ENCODE measurements at regions not wholly inside any gene's neighbourhood (a gene's known extent, or its start where the extent isn't known, plus 50 kb on each side); places are given as distances from the start of the nearest gene placed in this dataset.
"Not testable (repeated sequence)": the region's sequence is repeated elsewhere in the genome, so short reads cannot be mapped to it uniquely, and the experiment has no call there.

GRCh38 chr7:92888-93672 lies 99.3 kb upstream of the FAM20C start:
- H3K9ac ChIP-seq (ENCODE audit: low read length): no peak overlapping the region
- H3K4me3 ChIP-seq (ENCODE audit: low read length): no peak overlapping the region
- no peaks in the 10 kb centered on the region for H3K27me3 ChIP-seq (ENCODE audit: control insufficient read depth, insufficient read depth, low read length)
- no peak overlapping the region for H3K27ac ChIP-seq (ENCODE audit: low read depth, low read length)
- no peaks in the 10 kb centered on the region for H3K36me3 ChIP-seq (ENCODE audit: control insufficient read depth, insufficient read depth, low read length)
- H3K4me1 ChIP-seq (ENCODE audit: control insufficient read depth, insufficient read depth, low read length): peaks cover 20% of the 10 kb centered on the region

GRCh38 chr7:94251-94801 lies 98.0 kb upstream of the FAM20C start:
- H3K27me3 ChIP-seq (ENCODE audit: control insufficient read depth, insufficient read depth, low read length): no peaks in the 10 kb centered on the region
- H3K4me1 ChIP-seq (ENCODE audit: control insufficient read depth, insufficient read depth, low read length): peaks cover 13% of the 10 kb centered on the region
- H3K36me3 ChIP-seq (ENCODE audit: control insufficient read depth, insufficient read depth, low read length): no peaks in the 10 kb centered on the region
- H3K27ac ChIP-seq (ENCODE audit: low read depth, low read length): no peak overlapping the region
- H3K9ac ChIP-seq (ENCODE audit: low read length): no peak overlapping the region
- no peak overlapping the region for H3K4me3 ChIP-seq (ENCODE audit: low read length)

GRCh38 chr7:95180-95862 lies 97.0 kb upstream of the FAM20C start:
- Histone ChIP-seq H3K27ac (ENCODE audit: low read depth, low read length) (no peak overlapping the region), H3K36me3 (ENCODE audit: control insufficient read depth, insufficient read depth, low read length) (no peaks in the 10 kb centered on the region), H3K9ac (ENCODE audit: low read length) (no peak overlapping the region), H3K4me3 (ENCODE audit: low read length) (no peak overlapping the region), H3K4me1 (ENCODE audit: control insufficient read depth, insufficient read depth, low read length) (peaks cover 3% of the 10 kb centered on the region), H3K27me3 (ENCODE audit: control insufficient read depth, insufficient read depth, low read length) (no peaks in the 10 kb centered on the region)

GRCh38 chr7:95863-96260 lies 96.5 kb upstream of the FAM20C start:
- H3K9ac ChIP-seq (ENCODE audit: low read length): no peak overlapping the region
- no peak overlapping the region for H3K4me3 ChIP-seq (ENCODE audit: low read length)
- no peak overlapping the region for H3K27ac ChIP-seq (ENCODE audit: low read depth, low read length)
- H3K36me3 ChIP-seq (ENCODE audit: control insufficient read depth, insufficient read depth, low read length): no peaks in the 10 kb centered on the region
- no peaks in the 10 kb centered on the region for H3K27me3 ChIP-seq (ENCODE audit: control insufficient read depth, insufficient read depth, low read length)
- H3K4me1 ChIP-seq (ENCODE audit: control insufficient read depth, insufficient read depth, low read length): no peaks in the 10 kb centered on the region

GRCh38 chr7:96861-97260 lies 95.5 kb upstream of the FAM20C start:
- no peaks in the 10 kb centered on the region for H3K4me1 ChIP-seq (ENCODE audit: control insufficient read depth, insufficient read depth, low read length)
- H3K4me3 ChIP-seq (ENCODE audit: low read length): no peak overlapping the region
- no peaks in the 10 kb centered on the region for H3K36me3 ChIP-seq (ENCODE audit: control insufficient read depth, insufficient read depth, low read length)
- H3K27me3 ChIP-seq (ENCODE audit: control insufficient read depth, insufficient read depth, low read length): no peaks in the 10 kb centered on the region
- H3K27ac ChIP-seq (ENCODE audit: low read depth, low read length): no peak overlapping the region
- H3K9ac ChIP-seq (ENCODE audit: low read length): no peak overlapping the region

GRCh38 chr7:97310-97841 lies 95.0 kb upstream of the FAM20C start:
- Histone ChIP-seq H3K4me1 (ENCODE audit: control insufficient read depth, insufficient read depth, low read length) (no peaks in the 10 kb centered on the region), H3K36me3 (ENCODE audit: control insufficient read depth, insufficient read depth, low read length) (no peaks in the 10 kb centered on the region), H3K27ac (ENCODE audit: low read depth, low read length) (no peak overlapping the region), H3K27me3 (ENCODE audit: control insufficient read depth, insufficient read depth, low read length) (no peaks in the 10 kb centered on the region), H3K9ac (ENCODE audit: low read length) (no peak overlapping the region), H3K4me3 (ENCODE audit: low read length) (no peak overlapping the region)

- Histone ChIP-seq H3K9ac (ENCODE audit: low read length) (no peak overlapping the region), H3K36me3 (ENCODE audit: control insufficient read depth, insufficient read depth, low read length) (no peaks in the 10 kb centered on the region), H3K4me1 (ENCODE audit: control insufficient read depth, insufficient read depth, low read length) (no peaks in the 10 kb centered on the region), H3K27me3 (ENCODE audit: control insufficient read depth, insufficient read depth, low read length) (no peaks in the 10 kb centered on the region), H3K4me3 (ENCODE audit: low read length) (no peak overlapping the region), H3K27ac (ENCODE audit: low read depth, low read length) (no peak overlapping the region)
Measured at GRCh38 chr7:101146-102046, 91.0 kb upstream of the FAM20C start.

- H3K27me3 ChIP-seq (ENCODE audit: control insufficient read depth, insufficient read depth, low read length): no peaks in the 10 kb centered on the region
- no peaks in the 10 kb centered on the region for H3K36me3 ChIP-seq (ENCODE audit: control insufficient read depth, insufficient read depth, low read length)
- H3K9ac ChIP-seq (ENCODE audit: low read length): no peak overlapping the region
- H3K4me1 ChIP-seq (ENCODE audit: control insufficient read depth, insufficient read depth, low read length): no peaks in the 10 kb centered on the region
- no peak overlapping the region for H3K4me3 ChIP-seq (ENCODE audit: low read length)
- H3K27ac ChIP-seq (ENCODE audit: low read depth, low read length): no peak overlapping the region
Measured at GRCh38 chr7:102047-102711, 90.2 kb upstream of the FAM20C start.

GRCh38 chr7:102721-103120 lies 89.7 kb upstream of the FAM20C start:
- Histone ChIP-seq H3K4me1 (ENCODE audit: control insufficient read depth, insufficient read depth, low read length) (no peaks in the 10 kb centered on the region), H3K9ac (ENCODE audit: low read length) (no peak overlapping the region), H3K4me3 (ENCODE audit: low read length) (no peak overlapping the region), H3K27me3 (ENCODE audit: control insufficient read depth, insufficient read depth, low read length) (no peaks in the 10 kb centered on the region), H3K36me3 (ENCODE audit: control insufficient read depth, insufficient read depth, low read length) (no peaks in the 10 kb centered on the region), H3K27ac (ENCODE audit: low read depth, low read length) (no peak overlapping the region)

GRCh38 chr7:103981-104380 lies 88.4 kb upstream of the FAM20C start:
- not testable (repeated sequence) for H3K27me3 ChIP-seq (ENCODE audit: control insufficient read depth, insufficient read depth, low read length); H3K27ac ChIP-seq (ENCODE audit: low read depth, low read length); H3K36me3 ChIP-seq (ENCODE audit: control insufficient read depth, insufficient read depth, low read length); H3K4me1 ChIP-seq (ENCODE audit: control insufficient read depth, insufficient read depth, low read length); H3K4me3 ChIP-seq (ENCODE audit: low read length); H3K9ac ChIP-seq (ENCODE audit: low read length)

- no peak overlapping the region for H3K4me3 ChIP-seq (ENCODE audit: low read length)
- no peaks in the 10 kb centered on the region for H3K27me3 ChIP-seq (ENCODE audit: control insufficient read depth, insufficient read depth, low read length)
- H3K36me3 ChIP-seq (ENCODE audit: control insufficient read depth, insufficient read depth, low read length): no peaks in the 10 kb centered on the region
- H3K9ac ChIP-seq (ENCODE audit: low read length): no peak overlapping the region
- H3K4me1 ChIP-seq (ENCODE audit: control insufficient read depth, insufficient read depth, low read length): no peaks in the 10 kb centered on the region
- no peak overlapping the region for H3K27ac ChIP-seq (ENCODE audit: low read depth, low read length)
Measured at GRCh38 chr7:105002-105401, 87.4 kb upstream of the FAM20C start.
